GM23338 (cell line): ENCODE measurements at regions not wholly inside any gene's neighbourhood (a gene's known extent, or its start where the extent isn't known, plus 50 kb on each side); places are given as distances from the start of the nearest gene placed in this dataset.

Experiments
- ATAC-seq: fragments of 200-7000 bp; cut with Tn5 transposase; 3 replicates; pipeline ENCODE4 v1.9.1; 2020
- DNase-seq: peaks from one replicate; pipeline ENCODE4 v3.0.0-alpha.2; 2015; ENCODE audit warnings: low spot score
- H2AFZ ChIP-seq: fragments of 200-600 bp; sonication (generic); 2 replicates; pipeline ENCODE4 v1.8.0; 2016; ENCODE audit warnings: antibody characterized with exemption, mild to moderate bottlenecking, moderate library complexity
- H3F3A ChIP-seq: fragments of 200-600 bp; sonication (generic); replicated peaks from 2 replicates; pipeline ENCODE4 v1.8.0; 2017; ENCODE audit warnings: antibody characterized with exemption, mixed run types, low read depth
- H3K27ac ChIP-seq: fragments of 200-600 bp; sonication (generic); 2 replicates; pipeline ENCODE4 v1.6.1; 2016; ENCODE audit warnings: low read depth
- H3K27me3 ChIP-seq: fragments of 200-600 bp; sonication (generic); 2 replicates; pipeline ENCODE4 v1.8.0; 2016; ENCODE audit warnings: mild to moderate bottlenecking, mixed run types, moderate library complexity; ENCODE audit not compliant: insufficient read depth
- H3K36me3 ChIP-seq: fragments of 200-600 bp; sonication (generic); 2 replicates; pipeline ENCODE4 v1.8.0; 2016; ENCODE audit warnings: mild to moderate bottlenecking; ENCODE audit not compliant: insufficient read depth
- H3K4me1 ChIP-seq: fragments of 200-600 bp; sonication (generic); 2 replicates; pipeline ENCODE4 v1.8.0; 2016; ENCODE audit warnings: mild to moderate bottlenecking, moderate library complexity; ENCODE audit not compliant: insufficient read depth
- H3K4me2 ChIP-seq: fragments of 200-600 bp; sonication (generic); 2 replicates; pipeline ENCODE4 v1.7.1; 2017; ENCODE audit warnings: mixed run types
- H3K4me3 ChIP-seq: fragments of 200-600 bp; sonication (generic); 2 replicates; pipeline ENCODE4 v1.6.1; 2016; ENCODE audit warnings: mixed run types
- H3K79me2 ChIP-seq: fragments of 200-600 bp; sonication (generic); replicated peaks from 2 replicates; pipeline ENCODE4 v1.8.0; 2017; ENCODE audit warnings: mild to moderate bottlenecking; ENCODE audit not compliant: insufficient read depth
- H3K9me2 ChIP-seq: fragments of 200-600 bp; sonication (generic); 2 replicates; pipeline ENCODE4 v1.8.0; 2017; ENCODE audit not compliant: insufficient read depth
- H4K20me1 ChIP-seq: fragments of 200-600 bp; sonication (generic); replicated peaks from 2 replicates; pipeline ENCODE4 v1.8.0; 2017; ENCODE audit warnings: mild to moderate bottlenecking; ENCODE audit not compliant: insufficient read depth
- H3K27ac Mint-ChIP-seq: 2 replicates; pipeline ENCODE4 v1.8.0; 2020; ENCODE audit warnings: inconsistent platforms, mild to moderate bottlenecking, moderate library complexity, mixed read lengths
- H3K27me3 Mint-ChIP-seq: 3 replicates; pipeline ENCODE4 v1.8.0; 2022; ENCODE audit warnings: low read depth, mild to moderate bottlenecking, moderate library complexity, mixed read lengths, inconsistent platforms; ENCODE audit not compliant: insufficient read depth, poor library complexity
- H3K36me3 Mint-ChIP-seq: 3 replicates; pipeline ENCODE4 v1.8.0; 2021; ENCODE audit warnings: low read depth, mild to moderate bottlenecking, inconsistent platforms, moderate library complexity, mixed read lengths
- H3K4me1 Mint-ChIP-seq: 3 replicates; pipeline ENCODE4 v1.8.0; 2020; ENCODE audit warnings: mild to moderate bottlenecking, inconsistent platforms, mixed read lengths
- H3K4me3 Mint-ChIP-seq: 3 replicates; pipeline ENCODE4 v1.8.0; 2021; ENCODE audit warnings: moderate library complexity, mild to moderate bottlenecking, inconsistent platforms, mixed read lengths
- H3K9me3 Mint-ChIP-seq: 3 replicates; pipeline ENCODE4 v1.8.0; 2020; ENCODE audit warnings: moderate library complexity, mild to moderate bottlenecking, inconsistent platforms, mixed read lengths
- CREB1 ChIP-seq: fragments of 250-450 bp; sonication (Bioruptor Pico); IDR thresholded peaks from 2 replicates; pipeline ENCODE4 v1.5.0; 2020; ENCODE audit warnings: low read depth, mild to moderate bottlenecking, moderate library complexity
- EZH2 ChIP-seq: fragments of 200-600 bp; sonication (generic); IDR thresholded peaks from one replicate; pipeline ENCODE4 v1.8.0; 2017; ENCODE audit warnings: antibody characterized with exemption, mild to moderate bottlenecking, low read depth; ENCODE audit not compliant: unreplicated experiment
- EZH2phosphoT487 ChIP-seq: fragments of 200-600 bp; sonication (generic); IDR thresholded peaks from one replicate; pipeline ENCODE4 v1.8.1; 2018; ENCODE audit warnings: antibody characterized with exemption; ENCODE audit not compliant: unreplicated experiment
- JUNB ChIP-seq: IDR thresholded peaks from one replicate; pipeline ENCODE4 v1.6.1; 2016; ENCODE audit warnings: antibody characterized with exemption; ENCODE audit not compliant: unreplicated experiment
- NANOG ChIP-seq: IDR thresholded peaks from 2 replicates; pipeline ENCODE4 v1.6.1; 2016; ENCODE audit warnings: antibody characterized with exemption, borderline replicate concordance
- POLR2AphosphoS5 ChIP-seq: IDR thresholded peaks from 2 replicates; pipeline ENCODE4 v1.6.1; 2016; ENCODE audit warnings: antibody characterized with exemption, low read depth
- REST ChIP-seq: IDR thresholded peaks from one replicate; pipeline ENCODE4 v1.6.1; 2018; ENCODE audit warnings: antibody characterized with exemption; ENCODE audit not compliant: unreplicated experiment
- STAT1 ChIP-seq: IDR thresholded peaks from one replicate; pipeline ENCODE4 v1.6.1; 2016; ENCODE audit warnings: antibody characterized with exemption; ENCODE audit not compliant: unreplicated experiment
- ZNF114 ChIP-seq: fragments of 250-450 bp; sonication (Bioruptor Pico); IDR thresholded peaks from 2 replicates; pipeline ENCODE4 v1.5.0; 2020; ENCODE audit warnings: mild to moderate bottlenecking, moderate library complexity
- ZNF331 ChIP-seq: fragments of 250-450 bp; sonication (Bioruptor Pico); IDR thresholded peaks from 2 replicates; pipeline ENCODE4 v1.5.0; 2020; ENCODE audit warnings: low read depth, mild to moderate bottlenecking, moderate library complexity
- ZNF462 ChIP-seq: fragments of 250-450 bp; sonication (Bioruptor Pico); IDR thresholded peaks from 2 replicates; pipeline ENCODE4 v1.5.0; 2020; ENCODE audit warnings: mild to moderate bottlenecking, moderate library complexity
- TF ChIP-seq, protein P1 (sequence below), 2 experiments: fragments of 200-600 bp in 1 of 2; sonication (generic) in 1 of 2; conservative IDR thresholded peaks; 2 replicates each; pipeline versions ENCODE4 v1.5.1 to v1.6.1; 2016 to 2017; ENCODE audit warnings: antibody characterized with exemption in 2 of 2, low read depth in 2 of 2, mild to moderate bottlenecking in 2 of 2, moderate library complexity in 1 of 2
- TF ChIP-seq, protein P2 (sequence below): IDR thresholded peaks from 2 replicates; pipeline ENCODE4 v1.6.1; 2016; ENCODE audit warnings: antibody characterized with exemption

GRCh38 chr12:58368001-58368400 lies 426.6 kb downstream of the ATP23 start:
- H3F3A ChIP-seq = no peaks in the 10 kb centered on the region
- Mint-ChIP-seq H3K4me3 (no peak overlapping the region), H3K36me3 (no peaks in the 10 kb centered on the region), H3K9me3 (no peaks in the 10 kb centered on the region), H3K27ac (no peak overlapping the region), H3K4me1 (no peaks in the 10 kb centered on the region), H3K27me3 (peaks cover 3% of the 10 kb centered on the region)
- DNase-seq (no peak), ATAC-seq (no peak)
- H3K27me3 ChIP-seq = no peaks in the 10 kb centered on the region
- H3K4me2 ChIP-seq = no peak overlapping the region
- no peaks in the 10 kb centered on the region for H4K20me1 ChIP-seq
- no peaks in the 10 kb centered on the region for H3K79me2 ChIP-seq
- no peak overlapping the region for H3K27ac ChIP-seq
- H3K9me2 ChIP-seq = no peaks in the 10 kb centered on the region; the same call in none of the 2 replicates
- H3K36me3 ChIP-seq = no peaks in the 10 kb centered on the region
- no peak overlapping the region for H3K4me3 ChIP-seq
- no peak overlapping the region for H2AFZ ChIP-seq
- TF ChIP-seq EZH2 = no peak
- TF ChIP-seq JUNB = no peak
- TF ChIP-seq NANOG = no peak
- TF ChIP-seq ZNF331 (CRISPR knock-in tag) = no peak
- TF ChIP-seq EZH2phosphoT487 = no peak
- TF ChIP-seq, protein P1, sequence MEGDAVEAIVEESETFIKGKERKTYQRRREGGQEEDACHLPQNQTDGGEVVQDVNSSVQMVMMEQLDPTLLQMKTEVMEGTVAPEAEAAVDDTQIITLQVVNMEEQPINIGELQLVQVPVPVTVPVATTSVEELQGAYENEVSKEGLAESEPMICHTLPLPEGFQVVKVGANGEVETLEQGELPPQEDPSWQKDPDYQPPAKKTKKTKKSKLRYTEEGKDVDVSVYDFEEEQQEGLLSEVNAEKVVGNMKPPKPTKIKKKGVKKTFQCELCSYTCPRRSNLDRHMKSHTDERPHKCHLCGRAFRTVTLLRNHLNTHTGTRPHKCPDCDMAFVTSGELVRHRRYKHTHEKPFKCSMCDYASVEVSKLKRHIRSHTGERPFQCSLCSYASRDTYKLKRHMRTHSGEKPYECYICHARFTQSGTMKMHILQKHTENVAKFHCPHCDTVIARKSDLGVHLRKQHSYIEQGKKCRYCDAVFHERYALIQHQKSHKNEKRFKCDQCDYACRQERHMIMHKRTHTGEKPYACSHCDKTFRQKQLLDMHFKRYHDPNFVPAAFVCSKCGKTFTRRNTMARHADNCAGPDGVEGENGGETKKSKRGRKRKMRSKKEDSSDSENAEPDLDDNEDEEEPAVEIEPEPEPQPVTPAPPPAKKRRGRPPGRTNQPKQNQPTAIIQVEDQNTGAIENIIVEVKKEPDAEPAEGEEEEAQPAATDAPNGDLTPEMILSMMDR (conservative IDR thresholded peaks at IDR 0.05; ENCODE audit: low read depth in 2 of 2) = no peak
- TF ChIP-seq CREB1 (CRISPR knock-in tag) = no peak
- TF ChIP-seq, protein P2, sequence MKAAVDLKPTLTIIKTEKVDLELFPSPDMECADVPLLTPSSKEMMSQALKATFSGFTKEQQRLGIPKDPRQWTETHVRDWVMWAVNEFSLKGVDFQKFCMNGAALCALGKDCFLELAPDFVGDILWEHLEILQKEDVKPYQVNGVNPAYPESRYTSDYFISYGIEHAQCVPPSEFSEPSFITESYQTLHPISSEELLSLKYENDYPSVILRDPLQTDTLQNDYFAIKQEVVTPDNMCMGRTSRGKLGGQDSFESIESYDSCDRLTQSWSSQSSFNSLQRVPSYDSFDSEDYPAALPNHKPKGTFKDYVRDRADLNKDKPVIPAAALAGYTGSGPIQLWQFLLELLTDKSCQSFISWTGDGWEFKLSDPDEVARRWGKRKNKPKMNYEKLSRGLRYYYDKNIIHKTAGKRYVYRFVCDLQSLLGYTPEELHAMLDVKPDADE = no peak
- TF ChIP-seq REST = no peak
- TF ChIP-seq ZNF114 (CRISPR knock-in tag) = no peak
- no peak for TF ChIP-seq ZNF462 (CRISPR knock-in tag)
- no peak for TF ChIP-seq POLR2AphosphoS5
- TF ChIP-seq STAT1 = no peak
- no peaks in the 10 kb centered on the region for H3K4me1 ChIP-seq
